NB4 (cell line): ENCODE measurements at regions not wholly inside any gene's neighbourhood (a gene's known extent, or its start where the extent isn't known, plus 50 kb on each side); places are given as distances from the start of the nearest gene placed in this dataset.

Source experiments
- DNase-seq: peaks from one replicate; pipeline ENCODE4 v3.0.0; 2010; ENCODE audit warnings: low read depth
- H3K4me3 ChIP-seq: one replicate; pipeline ENCODE4 v1.5.1; 2011; ENCODE audit warnings: mild to moderate bottlenecking, low read depth, low read length, moderate library complexity
- MYC ChIP-seq: IDR thresholded peaks from 2 replicates; pipeline ENCODE4 v1.6.1; 2011; ENCODE audit warnings: low read depth, low read length
- POLR2A ChIP-seq: IDR thresholded peaks from 2 replicates; pipeline ENCODE4 v1.6.1; 2011; ENCODE audit warnings: mild to moderate bottlenecking; ENCODE audit not compliant: insufficient read length; ENCODE audit errors: extremely low read depth
- TF ChIP-seq, protein P1 (sequence below): IDR thresholded peaks from 2 replicates; pipeline ENCODE4 v1.6.1; 2011; ENCODE audit warnings: low read depth, low read length
- TF ChIP-seq, protein P2 (sequence below): IDR thresholded peaks from one replicate; pipeline ENCODE4 v1.5.1; 2012; ENCODE audit warnings: low read depth, low read length

DNA sequence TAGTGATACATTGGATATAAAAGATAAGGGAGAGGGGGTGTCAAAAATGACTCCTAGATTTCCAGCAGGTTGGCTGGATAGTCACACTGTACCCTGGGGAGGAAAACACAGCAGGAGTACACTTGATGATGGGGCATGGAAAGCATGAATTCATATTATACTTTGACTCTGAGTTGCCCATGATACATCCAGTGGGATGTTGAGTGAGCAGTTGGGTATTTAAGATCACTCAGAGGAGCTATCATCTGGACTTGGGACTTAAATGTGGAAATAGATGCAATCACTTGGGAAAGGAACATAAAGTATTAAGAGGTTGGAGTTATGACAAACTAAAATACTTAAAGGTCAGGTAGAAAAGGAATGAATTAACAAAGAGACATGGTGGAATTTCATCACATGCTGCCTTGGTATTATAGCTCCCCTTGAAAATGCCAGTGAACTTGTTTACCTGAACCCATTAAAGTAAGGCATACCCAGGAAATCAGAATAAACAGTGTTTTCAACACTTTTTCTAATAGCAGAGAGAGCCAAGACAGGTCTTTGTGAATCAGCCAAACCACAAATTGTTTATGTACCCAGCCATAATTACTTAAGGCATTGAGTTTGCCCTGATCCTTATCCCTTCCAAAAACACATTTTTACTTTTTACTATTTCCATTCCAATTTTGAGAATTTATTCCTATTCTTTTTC is 49.9 kb upstream of the ABI3BP start:
- no peak for DNase-seq
- no peak for TF ChIP-seq MYC
- TF ChIP-seq, protein P1, sequence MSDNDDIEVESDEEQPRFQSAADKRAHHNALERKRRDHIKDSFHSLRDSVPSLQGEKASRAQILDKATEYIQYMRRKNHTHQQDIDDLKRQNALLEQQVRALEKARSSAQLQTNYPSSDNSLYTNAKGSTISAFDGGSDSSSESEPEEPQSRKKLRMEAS, result no peak
- TF ChIP-seq, protein P2, sequence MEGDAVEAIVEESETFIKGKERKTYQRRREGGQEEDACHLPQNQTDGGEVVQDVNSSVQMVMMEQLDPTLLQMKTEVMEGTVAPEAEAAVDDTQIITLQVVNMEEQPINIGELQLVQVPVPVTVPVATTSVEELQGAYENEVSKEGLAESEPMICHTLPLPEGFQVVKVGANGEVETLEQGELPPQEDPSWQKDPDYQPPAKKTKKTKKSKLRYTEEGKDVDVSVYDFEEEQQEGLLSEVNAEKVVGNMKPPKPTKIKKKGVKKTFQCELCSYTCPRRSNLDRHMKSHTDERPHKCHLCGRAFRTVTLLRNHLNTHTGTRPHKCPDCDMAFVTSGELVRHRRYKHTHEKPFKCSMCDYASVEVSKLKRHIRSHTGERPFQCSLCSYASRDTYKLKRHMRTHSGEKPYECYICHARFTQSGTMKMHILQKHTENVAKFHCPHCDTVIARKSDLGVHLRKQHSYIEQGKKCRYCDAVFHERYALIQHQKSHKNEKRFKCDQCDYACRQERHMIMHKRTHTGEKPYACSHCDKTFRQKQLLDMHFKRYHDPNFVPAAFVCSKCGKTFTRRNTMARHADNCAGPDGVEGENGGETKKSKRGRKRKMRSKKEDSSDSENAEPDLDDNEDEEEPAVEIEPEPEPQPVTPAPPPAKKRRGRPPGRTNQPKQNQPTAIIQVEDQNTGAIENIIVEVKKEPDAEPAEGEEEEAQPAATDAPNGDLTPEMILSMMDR, result no peak
- no peak for TF ChIP-seq POLR2A
- no peak overlapping the region for H3K4me3 ChIP-seq
